ENCODE measurements at regions not wholly inside any gene's neighbourhood (a gene's known extent, or its start where the extent isn't known, plus 50 kb on each side); places are given as distances from the start of the nearest gene placed in this dataset.

DNA sequence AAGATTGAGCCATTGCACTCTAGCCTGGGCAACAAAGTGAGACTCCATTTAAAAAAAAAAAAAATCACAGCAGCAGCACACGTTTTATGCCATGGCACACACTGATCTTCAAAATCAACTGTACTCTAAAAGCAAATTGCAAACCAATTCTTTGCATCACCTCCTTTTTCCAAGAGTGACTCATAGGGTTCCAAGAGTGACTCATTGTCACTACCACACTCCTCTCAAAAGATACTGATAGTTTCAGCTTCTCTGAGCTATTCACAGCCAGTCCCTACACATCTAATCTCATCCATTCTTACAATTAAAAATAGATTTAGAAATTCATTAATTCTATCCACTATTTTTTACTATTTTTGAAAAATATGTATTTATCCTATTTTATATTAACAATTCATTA is 1494.9 kb upstream of the AGA start:
- Mint-ChIP-seq H3K9me3 (peaks cover 16% of the 10 kb centered on the region), H3K27me3 (no peaks in the 10 kb centered on the region), H3K4me3 (no peak overlapping the region), H3K36me3 (ENCODE audit: low read depth) (no peaks in the 10 kb centered on the region), H3K4me1 (ENCODE audit: low read depth) (no peaks in the 10 kb centered on the region), H3K27ac (no peak overlapping the region)
- no peak for DNase-seq

DNA sequence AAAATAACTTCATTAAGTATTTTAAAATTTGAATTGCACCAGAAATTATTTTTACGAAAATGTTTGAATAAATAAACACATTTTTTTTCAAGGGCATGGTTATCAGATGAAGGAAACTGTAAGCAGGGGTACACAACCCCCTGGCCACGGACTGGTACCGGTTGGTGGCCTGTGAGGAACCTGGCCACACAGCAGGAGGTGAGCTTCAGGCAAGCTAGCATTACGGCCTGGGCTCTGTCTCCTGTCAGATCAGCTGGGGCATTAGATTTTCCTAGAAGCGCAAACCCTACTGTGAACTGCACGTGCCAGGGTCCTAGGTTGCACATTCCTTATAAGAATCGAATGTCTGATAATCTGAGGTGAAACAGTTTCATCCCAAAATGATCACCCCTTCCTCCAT is 1499.7 kb upstream of the AGA start:
- no peak overlapping the region for H3K4me3 Mint-ChIP-seq

DNA sequence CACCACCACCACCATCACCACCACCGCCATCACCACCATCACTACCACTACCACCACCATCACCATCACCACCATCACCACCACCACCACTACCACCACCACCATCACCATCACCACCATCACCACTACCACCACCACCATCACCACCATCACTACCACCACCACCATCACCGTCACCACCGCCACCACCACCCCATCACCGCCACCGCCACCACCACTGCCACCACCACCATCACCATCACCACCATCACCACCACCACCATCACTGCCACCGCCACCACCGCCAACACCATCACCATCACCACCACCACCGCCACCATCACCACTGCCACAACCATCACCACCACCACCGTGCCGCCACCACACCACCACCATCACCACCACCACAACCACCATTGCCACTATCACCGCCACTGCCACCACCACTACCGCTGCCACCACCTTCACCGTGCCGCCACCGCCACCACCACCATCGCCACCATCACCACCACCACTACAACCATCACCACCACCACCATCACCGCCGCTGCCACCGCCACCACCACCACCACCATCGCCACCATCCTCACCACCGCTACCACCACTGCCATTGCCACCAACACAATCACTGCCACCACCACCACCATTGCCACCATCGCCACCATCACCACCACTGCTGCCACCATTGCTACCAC is 1511.3 kb upstream of the AGA start:
- Mint-ChIP-seq H3K4me3 (no peak overlapping the region), H3K9me3 (peaks cover 12% of the 10 kb centered on the region), H3K27me3 (no peaks in the 10 kb centered on the region), H3K27ac (no peak overlapping the region), H3K4me1 (ENCODE audit: low read depth) (no peaks in the 10 kb centered on the region), H3K36me3 (ENCODE audit: low read depth) (no peaks in the 10 kb centered on the region)
- DNase-seq = no peak

More for the DNA sequence above, 1499.7 kb upstream of the AGA start:
- Mint-ChIP-seq H3K27me3 (no peaks in the 10 kb centered on the region), H3K4me1 (ENCODE audit: low read depth) (no peaks in the 10 kb centered on the region), H3K36me3 (ENCODE audit: low read depth) (no peaks in the 10 kb centered on the region), H3K27ac (no peak overlapping the region), H3K9me3 (peaks cover 9% of the 10 kb centered on the region)
- DNase-seq = no peak

DNA sequence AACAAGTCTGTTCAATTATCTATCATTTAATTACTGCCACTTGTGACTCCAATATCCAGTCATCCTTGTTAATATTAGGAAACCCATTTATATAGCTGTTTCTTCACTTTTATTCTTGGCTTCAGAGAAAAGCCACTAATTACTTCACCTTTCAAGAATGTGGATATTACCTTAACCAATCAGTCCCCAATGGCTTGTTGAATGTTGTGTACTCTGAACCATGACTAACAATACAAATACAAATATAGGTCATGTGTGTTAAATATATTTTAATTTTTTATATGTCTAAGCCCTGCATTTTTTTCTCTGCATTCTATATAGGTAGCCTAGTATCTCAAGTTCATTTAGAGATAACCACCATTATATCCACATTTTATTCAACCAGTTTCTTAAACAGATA is 1513.4 kb upstream of the AGA start:
- Mint-ChIP-seq H3K4me3 (no peak overlapping the region), H3K27ac (no peak overlapping the region), H3K9me3 (peaks cover 14% of the 10 kb centered on the region), H3K27me3 (no peaks in the 10 kb centered on the region), H3K36me3 (ENCODE audit: low read depth) (no peaks in the 10 kb centered on the region), H3K4me1 (ENCODE audit: low read depth) (no peaks in the 10 kb centered on the region)
- no peak for DNase-seq

DNA sequence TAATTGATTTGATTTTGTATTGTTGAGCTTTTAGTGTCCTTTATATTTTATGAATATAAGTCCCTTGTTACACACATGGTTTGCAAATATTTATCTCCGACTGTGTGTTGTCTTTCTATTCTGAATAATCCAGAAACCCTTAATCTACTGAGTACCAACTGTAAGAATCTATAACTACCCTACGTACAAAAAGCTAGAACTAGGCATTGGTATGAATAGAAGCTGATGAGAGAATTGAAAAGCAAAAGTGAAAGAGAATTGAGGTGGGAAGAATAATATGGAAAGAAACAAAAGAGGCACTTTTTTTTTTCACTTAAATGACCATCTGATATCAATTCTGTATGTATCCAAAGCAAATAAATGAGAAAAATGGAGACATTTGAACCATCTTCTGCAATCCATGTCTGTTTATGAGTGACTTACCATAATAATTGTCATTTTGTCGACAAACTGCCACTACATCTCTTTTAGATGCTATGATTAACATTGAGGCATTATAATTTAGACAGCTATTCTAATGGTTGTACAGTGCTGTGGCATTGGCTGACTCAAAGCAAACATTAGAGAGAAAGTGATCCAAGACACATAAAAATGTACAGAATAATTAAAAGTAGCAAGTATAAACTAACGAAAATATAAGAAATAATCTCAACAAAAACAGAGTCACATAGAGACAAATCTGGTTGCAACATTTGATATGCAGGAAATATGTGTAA is 1516.6 kb upstream of the AGA start:
- peaks cover 17% of the 10 kb centered on the region for H3K9me3 Mint-ChIP-seq
- no peak for DNase-seq
- no peaks in the 10 kb centered on the region for H3K36me3 Mint-ChIP-seq (ENCODE audit: low read depth)
- H3K27me3 Mint-ChIP-seq = no peaks in the 10 kb centered on the region
- no peak overlapping the region for H3K27ac Mint-ChIP-seq
- H3K4me3 Mint-ChIP-seq = no peak overlapping the region
- no peaks in the 10 kb centered on the region for H3K4me1 Mint-ChIP-seq (ENCODE audit: low read depth)

DNA sequence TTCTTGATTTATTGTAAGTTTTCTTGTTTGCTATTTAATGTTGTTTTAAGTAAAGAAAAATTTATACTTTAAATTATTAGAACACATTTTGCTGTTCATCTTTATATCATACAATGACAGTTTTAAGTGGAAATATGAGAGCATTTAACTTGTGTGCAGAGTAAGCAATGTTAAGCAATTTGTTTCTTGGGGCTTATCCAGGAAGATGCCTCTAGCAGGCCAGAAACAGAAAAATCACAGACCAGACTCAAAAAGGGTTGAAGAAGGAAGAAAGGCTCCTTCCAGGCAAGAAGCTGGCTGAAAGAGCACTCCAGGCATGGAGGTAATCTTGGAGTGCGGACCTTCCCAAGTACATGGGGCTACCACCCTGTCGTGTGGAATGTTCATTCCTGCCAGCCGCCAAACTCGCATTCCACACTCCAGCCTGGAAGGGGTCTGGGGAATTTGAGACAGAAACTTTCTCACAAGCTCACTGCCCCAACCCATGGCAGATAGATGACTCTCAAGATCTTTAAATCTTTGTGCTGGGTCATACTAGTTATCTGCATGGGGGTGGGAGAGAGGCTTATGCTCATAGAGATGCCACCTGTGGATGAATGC is 1521.3 kb upstream of the AGA start:
- H3K36me3 Mint-ChIP-seq (ENCODE audit: low read depth) = no peaks in the 10 kb centered on the region
- no peaks in the 10 kb centered on the region for H3K27me3 Mint-ChIP-seq
- H3K4me1 Mint-ChIP-seq (ENCODE audit: low read depth) = no peaks in the 10 kb centered on the region
- no peak for DNase-seq
- H3K9me3 Mint-ChIP-seq = peaks cover 12% of the 10 kb centered on the region
- no peak overlapping the region for H3K4me3 Mint-ChIP-seq
- H3K27ac Mint-ChIP-seq = no peak overlapping the region

DNA sequence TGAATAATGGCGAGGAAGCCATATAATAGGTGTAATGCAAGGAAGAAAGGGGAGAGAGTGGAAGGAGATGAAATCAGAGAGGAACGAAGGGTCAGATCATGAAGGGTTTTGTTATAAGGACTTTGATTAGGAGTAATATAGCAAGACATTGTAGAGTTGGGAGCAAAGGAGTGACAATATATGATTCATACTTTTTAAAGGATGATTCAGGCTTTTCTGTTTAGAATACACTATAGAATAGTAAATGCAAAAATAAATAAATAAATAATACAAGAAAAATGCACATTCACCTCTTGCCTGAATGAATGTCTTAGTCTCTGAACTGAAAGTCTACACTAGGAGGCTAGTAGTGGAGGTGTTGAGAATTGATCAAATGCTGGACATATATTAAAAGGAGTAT is 1524.4 kb upstream of the AGA start:
- no peak for DNase-seq
- no peaks in the 10 kb centered on the region for H3K27me3 Mint-ChIP-seq
- H3K27ac Mint-ChIP-seq = no peak overlapping the region
- H3K4me1 Mint-ChIP-seq (ENCODE audit: low read depth) = no peaks in the 10 kb centered on the region
- H3K4me3 Mint-ChIP-seq = no peak overlapping the region
- H3K9me3 Mint-ChIP-seq = peaks cover 11% of the 10 kb centered on the region
- no peaks in the 10 kb centered on the region for H3K36me3 Mint-ChIP-seq (ENCODE audit: low read depth)

DNA sequence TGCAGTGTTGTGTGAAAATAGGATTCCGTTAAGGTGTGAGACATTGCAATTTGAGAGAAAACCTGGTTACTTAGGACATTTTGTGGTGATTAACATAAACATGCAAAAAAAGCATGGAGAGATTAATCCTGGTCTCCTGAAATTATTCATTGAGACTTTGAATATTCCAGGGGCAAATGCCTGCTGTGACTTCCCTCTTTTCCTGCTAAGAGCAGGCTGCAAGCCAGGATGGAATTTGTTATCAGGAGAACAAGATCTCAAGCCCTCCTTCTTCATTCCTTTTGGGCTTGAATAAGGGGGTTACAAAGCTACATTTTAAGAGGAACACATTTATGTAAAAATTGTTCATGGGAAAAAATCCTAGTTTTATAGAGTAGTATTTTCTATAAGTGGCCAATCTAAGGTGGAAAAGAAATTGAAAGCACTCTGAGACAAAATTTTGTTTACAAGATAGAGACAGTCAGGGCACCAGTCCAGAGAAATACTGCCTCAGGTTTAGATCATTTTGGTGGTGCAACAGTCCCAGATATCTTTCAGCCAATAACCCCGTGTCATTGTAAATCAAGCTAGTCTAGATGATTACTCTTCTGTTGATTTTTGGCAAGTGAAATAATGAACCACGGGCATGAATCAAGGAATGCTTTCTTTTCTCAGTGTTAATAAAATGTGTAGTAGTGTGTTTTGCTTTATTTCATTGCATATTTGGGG is 1528.3 kb upstream of the AGA start:
- peaks cover 6% of the 10 kb centered on the region for H3K9me3 Mint-ChIP-seq
- H3K27me3 Mint-ChIP-seq = no peaks in the 10 kb centered on the region
- H3K4me3 Mint-ChIP-seq = no peak overlapping the region
- H3K27ac Mint-ChIP-seq = no peak overlapping the region
- no peaks in the 10 kb centered on the region for H3K4me1 Mint-ChIP-seq (ENCODE audit: low read depth)
- no peaks in the 10 kb centered on the region for H3K36me3 Mint-ChIP-seq (ENCODE audit: low read depth)
- no peak for DNase-seq

DNA sequence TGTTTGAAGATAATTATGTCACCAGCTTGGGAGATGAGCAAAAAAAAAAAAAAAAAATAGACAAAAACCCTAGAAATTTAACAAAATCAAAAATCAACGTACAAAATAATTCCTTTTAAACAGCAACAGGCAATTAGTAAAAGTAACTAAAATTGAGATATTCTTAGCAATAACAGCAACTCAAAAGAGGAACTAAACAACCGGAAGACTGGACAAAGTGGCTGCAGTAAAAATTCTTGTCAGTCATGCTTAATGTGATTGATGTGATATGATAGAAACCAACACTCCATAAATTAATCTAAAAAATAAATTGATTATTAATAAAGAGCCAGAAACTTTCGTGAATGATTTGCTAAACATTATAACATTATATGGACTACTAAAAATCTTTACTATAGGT is 1534.6 kb upstream of the AGA start:
- H3K4me3 Mint-ChIP-seq = no peak overlapping the region
- H3K9me3 Mint-ChIP-seq = peaks cover 3% of the 10 kb centered on the region
- no peak for DNase-seq
- H3K27ac Mint-ChIP-seq = no peak overlapping the region
- H3K36me3 Mint-ChIP-seq (ENCODE audit: low read depth) = no peaks in the 10 kb centered on the region
- no peaks in the 10 kb centered on the region for H3K4me1 Mint-ChIP-seq (ENCODE audit: low read depth)
- no peaks in the 10 kb centered on the region for H3K27me3 Mint-ChIP-seq

DNA sequence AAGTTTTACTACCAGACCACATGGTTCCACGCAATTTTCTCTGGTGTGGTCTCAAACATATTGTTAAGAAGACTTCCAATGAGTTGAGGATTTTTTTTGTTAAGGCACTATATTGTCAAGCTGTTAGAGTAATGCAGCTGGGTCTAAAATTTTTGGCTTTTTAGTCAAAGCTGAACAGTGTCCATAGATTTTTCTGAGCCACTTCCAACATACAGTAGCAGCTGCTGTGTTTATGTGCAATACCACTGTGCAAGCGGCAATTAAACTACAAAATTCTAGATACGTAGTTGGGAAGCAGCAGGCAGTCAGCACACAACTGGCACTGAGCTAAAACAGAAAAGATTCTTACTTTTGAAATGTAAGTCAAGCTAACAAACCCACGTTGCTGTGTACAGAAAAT is 1551.1 kb upstream of the AGA start:
- Mint-ChIP-seq H3K36me3 (ENCODE audit: low read depth) (no peaks in the 10 kb centered on the region), H3K4me3 (no peak overlapping the region), H3K4me1 (ENCODE audit: low read depth) (no peaks in the 10 kb centered on the region), H3K27me3 (no peaks in the 10 kb centered on the region), H3K9me3 (peaks cover 9% of the 10 kb centered on the region), H3K27ac (no peak overlapping the region)
- no peak for DNase-seq

DNA sequence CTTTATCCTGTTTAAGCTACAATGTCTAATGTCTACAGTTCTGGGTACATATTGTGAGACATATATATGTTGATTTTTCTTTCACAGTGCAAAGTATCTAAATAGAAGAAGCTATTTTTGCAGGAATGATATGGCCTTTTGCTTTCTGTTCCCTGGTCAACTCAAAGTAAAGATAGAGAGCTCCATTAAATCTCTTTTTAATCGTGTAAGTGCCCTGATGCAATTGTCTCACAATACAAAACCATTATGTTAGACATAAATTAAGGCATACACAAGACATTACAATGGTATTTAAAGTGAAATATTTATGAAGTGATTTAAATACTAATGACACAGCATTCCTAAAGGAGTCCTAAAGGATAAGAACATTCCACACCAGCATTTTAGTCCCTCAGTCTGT is 1559.7 kb upstream of the AGA start:
- no peaks in the 10 kb centered on the region for H3K4me1 Mint-ChIP-seq (ENCODE audit: low read depth)
- H3K9me3 Mint-ChIP-seq = peaks cover 7% of the 10 kb centered on the region
- no peak overlapping the region for H3K27ac Mint-ChIP-seq
- H3K27me3 Mint-ChIP-seq = no peaks in the 10 kb centered on the region
- no peak for DNase-seq
- H3K4me3 Mint-ChIP-seq = no peak overlapping the region
- no peaks in the 10 kb centered on the region for H3K36me3 Mint-ChIP-seq (ENCODE audit: low read depth)

DNA sequence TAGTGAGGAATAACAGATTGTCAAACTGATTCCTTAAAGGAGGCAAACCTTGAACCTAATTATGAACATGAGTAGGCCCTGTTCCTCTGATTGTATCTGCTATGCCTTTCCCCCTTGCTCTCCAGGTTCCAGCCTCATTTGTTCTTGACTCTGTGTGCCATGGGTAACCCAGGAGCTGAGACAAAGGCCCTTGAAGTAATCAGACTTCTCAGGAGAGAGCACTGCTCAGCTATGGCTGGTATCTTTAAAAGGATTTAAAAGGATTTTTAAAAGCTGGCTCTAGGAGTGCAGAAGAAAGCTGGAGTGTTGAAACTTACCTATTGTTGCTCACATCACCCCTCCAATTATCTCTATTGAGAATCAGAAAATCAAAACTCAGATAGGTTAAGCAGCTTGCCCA is 1565.5 kb upstream of the AGA start:
- H3K4me3 Mint-ChIP-seq = no peak overlapping the region
- DNase-seq = no peak
- peaks cover 3% of the 10 kb centered on the region for H3K9me3 Mint-ChIP-seq
- H3K4me1 Mint-ChIP-seq (ENCODE audit: low read depth) = no peaks in the 10 kb centered on the region
- no peaks in the 10 kb centered on the region for H3K27me3 Mint-ChIP-seq
- H3K36me3 Mint-ChIP-seq (ENCODE audit: low read depth) = no peaks in the 10 kb centered on the region
- no peak overlapping the region for H3K27ac Mint-ChIP-seq

DNA sequence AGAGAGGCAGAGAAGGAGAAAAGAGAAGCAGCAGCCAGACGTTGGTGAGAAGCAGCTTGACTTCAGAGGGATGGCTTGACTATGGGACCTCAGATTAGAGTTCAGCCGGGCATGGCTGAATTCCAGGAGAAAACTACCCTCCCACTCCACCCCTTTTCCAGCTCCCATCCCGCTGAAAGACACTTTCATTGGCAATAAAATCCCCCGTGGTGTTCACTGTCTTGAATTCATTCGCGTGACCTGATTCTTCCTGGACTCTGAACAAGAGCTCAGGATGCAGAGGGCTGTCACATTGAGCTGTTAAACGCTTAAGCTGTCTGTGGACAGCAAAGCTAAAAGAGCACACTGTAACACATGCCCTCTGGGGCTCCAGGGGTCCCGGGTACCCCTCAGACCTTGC is 1575.3 kb upstream of the AGA start:
- no peaks in the 10 kb centered on the region for H3K36me3 Mint-ChIP-seq (ENCODE audit: low read depth)
- H3K27me3 Mint-ChIP-seq = no peaks in the 10 kb centered on the region
- H3K4me1 Mint-ChIP-seq (ENCODE audit: low read depth) = no peaks in the 10 kb centered on the region
- no peak overlapping the region for H3K27ac Mint-ChIP-seq
- no peak overlapping the region for H3K4me3 Mint-ChIP-seq
- no peak for DNase-seq
- peaks cover 30% of the 10 kb centered on the region for H3K9me3 Mint-ChIP-seq

DNA sequence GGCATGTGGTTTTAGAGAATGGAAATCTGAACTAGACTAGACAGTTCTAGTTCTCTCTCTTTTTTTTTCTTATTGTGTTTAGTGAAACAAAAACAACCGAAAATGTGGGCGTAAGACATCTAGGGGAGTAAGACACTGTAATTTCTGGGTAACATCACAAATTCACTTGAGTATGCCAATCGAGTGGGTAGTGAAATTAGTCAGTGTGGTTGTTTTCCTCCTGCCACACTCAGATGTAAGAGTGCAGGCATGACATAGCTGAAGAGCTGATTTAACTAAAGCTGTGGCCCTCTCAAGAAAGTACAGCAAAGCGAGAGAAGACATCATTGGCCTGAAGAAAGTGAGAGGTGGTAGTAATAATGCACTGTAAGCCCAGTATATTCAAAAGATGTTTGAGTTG is 1585.3 kb upstream of the AGA start:
- Mint-ChIP-seq H3K27me3 (no peaks in the 10 kb centered on the region), H3K4me3 (no peak overlapping the region), H3K4me1 (ENCODE audit: low read depth) (no peaks in the 10 kb centered on the region), H3K36me3 (ENCODE audit: low read depth) (no peaks in the 10 kb centered on the region), H3K9me3 (peaks cover 22% of the 10 kb centered on the region), H3K27ac (no peak overlapping the region)
- DNase-seq = no peak

DNA sequence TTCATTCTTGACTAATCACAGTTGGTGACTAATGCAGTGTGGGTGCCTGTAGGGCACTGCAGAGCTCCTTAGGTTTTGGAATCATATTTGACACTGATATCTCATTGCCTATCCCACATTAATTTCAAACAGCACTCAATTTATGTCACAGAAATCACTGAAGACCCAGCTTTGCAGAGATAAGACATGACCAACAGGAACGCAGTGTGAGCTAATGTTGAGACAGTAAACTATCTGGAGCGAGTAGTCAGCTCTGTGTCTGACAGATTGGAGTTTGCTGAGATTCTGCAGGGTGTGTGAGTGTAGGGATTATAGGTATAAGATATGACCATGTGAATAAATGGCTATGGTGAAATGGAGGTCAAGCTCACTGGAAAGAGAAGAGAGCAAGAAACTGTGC is 1586.1 kb upstream of the AGA start:
- no peak for DNase-seq
- H3K4me1 Mint-ChIP-seq (ENCODE audit: low read depth) = no peaks in the 10 kb centered on the region
- no peak overlapping the region for H3K27ac Mint-ChIP-seq
- peaks cover 24% of the 10 kb centered on the region for H3K9me3 Mint-ChIP-seq
- no peaks in the 10 kb centered on the region for H3K27me3 Mint-ChIP-seq
- H3K4me3 Mint-ChIP-seq = no peak overlapping the region
- H3K36me3 Mint-ChIP-seq (ENCODE audit: low read depth) = no peaks in the 10 kb centered on the region
